Loucy (cell line): ENCODE measurements at regions not wholly inside any gene's neighbourhood (a gene's known extent, or its start where the extent isn't known, plus 50 kb on each side); places are given as distances from the start of the nearest gene placed in this dataset.

Experiments used
- H2AFZ ChIP-seq: fragments of 200-600 bp; sonication (generic); 2 replicates; pipeline ENCODE4 v1.6.0; 2016; ENCODE audit warnings: antibody characterized with exemption, mild to moderate bottlenecking, low read length, moderate library complexity
- H3F3A ChIP-seq: fragments of 200-600 bp; 2 replicates; pipeline ENCODE4 v1.6.0; 2016; ENCODE audit warnings: antibody characterized with exemption, low read depth, mild to moderate bottlenecking
- H3K27me3 ChIP-seq: fragments of 200-600 bp; sonication (generic); 2 replicates; pipeline ENCODE4 v1.6.1; 2014; ENCODE audit warnings: low read length, mild to moderate bottlenecking; ENCODE audit not compliant: insufficient read depth, poor library complexity, severe bottlenecking
- H3K36me3 ChIP-seq: fragments of 200-600 bp; sonication (generic); 2 replicates; pipeline ENCODE4 v1.6.1; 2016; ENCODE audit warnings: low read length; ENCODE audit not compliant: insufficient read depth
- H3K4me1 ChIP-seq: fragments of 200-600 bp; sonication (generic); 2 replicates; pipeline ENCODE4 v1.5.1; 2014; ENCODE audit warnings: low read length, mild to moderate bottlenecking; ENCODE audit not compliant: insufficient read depth, poor library complexity, severe bottlenecking
- H3K4me2 ChIP-seq: fragments of 200-600 bp; sonication (generic); 2 replicates; pipeline ENCODE4 v1.6.0; 2014; ENCODE audit warnings: antibody characterized with exemption, low read length, low read depth, mild to moderate bottlenecking; ENCODE audit not compliant: poor library complexity, severe bottlenecking
- H3K4me3 ChIP-seq: fragments of 200-600 bp; sonication (generic); 2 replicates; pipeline ENCODE4 v1.5.1; 2014; ENCODE audit warnings: low read length, mild to moderate bottlenecking, mixed read lengths; ENCODE audit not compliant: poor library complexity, severe bottlenecking
- H3K79me2 ChIP-seq: fragments of 200-600 bp; sonication (generic); 2 replicates; pipeline ENCODE4 v1.6.1; 2014; ENCODE audit warnings: low read length; ENCODE audit not compliant: insufficient read depth
- H3K9ac ChIP-seq: fragments of 200-600 bp; sonication (generic); 2 replicates; pipeline ENCODE4 v1.6.0; 2014; ENCODE audit warnings: mild to moderate bottlenecking, low read depth, low read length, moderate library complexity; ENCODE audit not compliant: poor library complexity, severe bottlenecking
- H3K9me2 ChIP-seq: fragments of 200-600 bp; sonication (generic); replicated peaks from 2 replicates; pipeline ENCODE4 v1.6.1; 2016; ENCODE audit warnings: low read depth, low read length, mixed read lengths
- H3K9me3 ChIP-seq: fragments of 200-600 bp; sonication (generic); 2 replicates; pipeline ENCODE4 v1.6.1; 2014; ENCODE audit warnings: mild to moderate bottlenecking, antibody characterized with exemption, low read length, low read depth; ENCODE audit not compliant: insufficient read depth
- H4K20me1 ChIP-seq: fragments of 200-600 bp; sonication (generic); 2 replicates; pipeline ENCODE4 v1.6.0; 2014; ENCODE audit warnings: antibody characterized with exemption, low read length, mild to moderate bottlenecking; ENCODE audit not compliant: insufficient read depth, poor library complexity, severe bottlenecking
- EZH2phosphoT487 ChIP-seq: fragments of 200-600 bp; IDR thresholded peaks from 2 replicates; pipeline ENCODE4 v1.6.1; 2018; ENCODE audit warnings: antibody characterized with exemption, mild to moderate bottlenecking, moderate library complexity, borderline replicate concordance
- TF ChIP-seq, protein P1 (sequence below): fragments of 200-600 bp; sonication (generic); conservative IDR thresholded peaks from 2 replicates; pipeline ENCODE4 v1.5.1; 2014; ENCODE audit warnings: mild to moderate bottlenecking, antibody characterized with exemption, low read length

DNA sequence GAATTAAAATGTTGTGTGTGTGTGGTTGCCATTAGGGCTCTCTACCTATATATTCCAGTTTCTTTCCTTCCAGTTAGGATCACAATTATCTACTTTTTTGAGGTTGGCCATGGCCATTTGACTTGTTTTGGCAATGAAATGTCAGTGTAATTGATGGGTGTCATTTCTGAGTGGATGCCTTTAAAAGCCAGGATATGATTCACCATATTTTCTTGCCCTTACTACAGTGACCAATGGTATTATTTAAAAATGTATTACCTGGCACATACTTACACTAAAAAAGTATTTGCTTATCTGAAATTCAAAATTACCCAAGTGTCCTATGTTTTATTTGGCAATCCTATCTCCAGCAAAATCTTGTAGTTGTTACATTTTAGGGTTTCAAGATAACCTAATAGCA lies 258.7 kb upstream of the ACTBL2 start:
- Histone ChIP-seq H3K4me3 (no peak overlapping the region), H3F3A (no peaks in the 10 kb centered on the region), H3K9me2 (no peaks in the 10 kb centered on the region), H3K4me1 (no peaks in the 10 kb centered on the region), H3K27me3 (no peaks in the 10 kb centered on the region), H3K79me2 (no peaks in the 10 kb centered on the region), H3K9ac (no peak overlapping the region), H3K4me2 (no peak overlapping the region), H3K36me3 (no peaks in the 10 kb centered on the region), H3K9me3 (no peaks in the 10 kb centered on the region), H4K20me1 (no peaks in the 10 kb centered on the region), H2AFZ (no peak overlapping the region)
- TF ChIP-seq EZH2phosphoT487, result no peak
- TF ChIP-seq, protein P1, sequence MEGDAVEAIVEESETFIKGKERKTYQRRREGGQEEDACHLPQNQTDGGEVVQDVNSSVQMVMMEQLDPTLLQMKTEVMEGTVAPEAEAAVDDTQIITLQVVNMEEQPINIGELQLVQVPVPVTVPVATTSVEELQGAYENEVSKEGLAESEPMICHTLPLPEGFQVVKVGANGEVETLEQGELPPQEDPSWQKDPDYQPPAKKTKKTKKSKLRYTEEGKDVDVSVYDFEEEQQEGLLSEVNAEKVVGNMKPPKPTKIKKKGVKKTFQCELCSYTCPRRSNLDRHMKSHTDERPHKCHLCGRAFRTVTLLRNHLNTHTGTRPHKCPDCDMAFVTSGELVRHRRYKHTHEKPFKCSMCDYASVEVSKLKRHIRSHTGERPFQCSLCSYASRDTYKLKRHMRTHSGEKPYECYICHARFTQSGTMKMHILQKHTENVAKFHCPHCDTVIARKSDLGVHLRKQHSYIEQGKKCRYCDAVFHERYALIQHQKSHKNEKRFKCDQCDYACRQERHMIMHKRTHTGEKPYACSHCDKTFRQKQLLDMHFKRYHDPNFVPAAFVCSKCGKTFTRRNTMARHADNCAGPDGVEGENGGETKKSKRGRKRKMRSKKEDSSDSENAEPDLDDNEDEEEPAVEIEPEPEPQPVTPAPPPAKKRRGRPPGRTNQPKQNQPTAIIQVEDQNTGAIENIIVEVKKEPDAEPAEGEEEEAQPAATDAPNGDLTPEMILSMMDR, result no peak

DNA sequence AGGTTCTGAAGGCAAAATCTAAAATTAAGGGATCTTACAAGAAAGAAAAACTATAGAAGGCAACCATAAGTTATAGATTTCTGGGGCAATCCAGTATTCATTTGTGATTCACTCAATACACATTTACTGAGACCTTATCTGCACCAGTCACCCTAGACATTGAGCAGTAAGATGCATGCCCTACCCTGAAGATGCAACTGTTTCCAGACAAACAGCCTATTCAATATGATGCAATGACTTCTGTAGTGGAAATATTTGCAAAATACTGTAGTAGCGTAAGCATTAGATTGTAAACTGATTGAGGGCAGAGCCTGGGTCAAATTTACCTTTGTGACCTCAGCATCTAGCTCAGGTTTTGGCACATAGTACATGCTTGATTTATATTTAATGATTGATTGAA lies 256.2 kb upstream of the ACTBL2 start:
- no peak overlapping the region for H3K4me2 ChIP-seq
- H3K9me3 ChIP-seq, result no peaks in the 10 kb centered on the region
- no peaks in the 10 kb centered on the region for H3K36me3 ChIP-seq
- H3K27me3 ChIP-seq, result no peaks in the 10 kb centered on the region
- no peaks in the 10 kb centered on the region for H4K20me1 ChIP-seq
- no peaks in the 10 kb centered on the region for H3K4me1 ChIP-seq
- no peak overlapping the region for H2AFZ ChIP-seq
- H3K79me2 ChIP-seq, result no peaks in the 10 kb centered on the region
- no peaks in the 10 kb centered on the region for H3K9me2 ChIP-seq
- no peaks in the 10 kb centered on the region for H3F3A ChIP-seq
- TF ChIP-seq EZH2phosphoT487, result no peak
- TF ChIP-seq, protein P1, result no peak
- H3K4me3 ChIP-seq, result no peak overlapping the region
- no peak overlapping the region for H3K9ac ChIP-seq

DNA sequence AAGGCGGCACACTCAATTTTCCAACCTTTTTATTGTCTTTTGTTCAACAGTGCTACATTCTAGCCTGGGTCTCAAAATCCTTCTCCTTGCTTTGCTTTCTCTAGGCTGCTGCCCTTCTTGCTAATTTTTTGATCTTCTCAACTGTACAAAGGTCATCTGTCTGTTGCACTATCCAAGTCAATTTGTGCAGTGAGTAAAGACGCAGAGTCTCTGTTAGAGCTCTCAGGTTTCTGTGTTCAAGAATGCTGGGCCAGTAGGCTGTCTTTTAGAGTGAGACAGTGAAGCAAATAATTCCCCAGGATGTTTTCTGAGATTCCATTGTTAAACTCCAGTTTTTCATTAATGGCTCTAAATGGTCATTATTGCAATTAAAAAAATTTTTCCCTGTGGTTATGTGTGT lies 255.7 kb upstream of the ACTBL2 start:
- H3K4me2 ChIP-seq, result no peak overlapping the region
- TF ChIP-seq, protein P1, result no peak
- TF ChIP-seq EZH2phosphoT487, result no peak
- H3K9me3 ChIP-seq, result no peaks in the 10 kb centered on the region

More for the DNA sequence above, 255.7 kb upstream of the ACTBL2 start:
- Histone ChIP-seq H3K27me3 (no peaks in the 10 kb centered on the region), H3K4me1 (no peaks in the 10 kb centered on the region), H4K20me1 (no peaks in the 10 kb centered on the region), H3F3A (no peaks in the 10 kb centered on the region), H3K4me3 (no peak overlapping the region), H3K36me3 (no peaks in the 10 kb centered on the region), H3K79me2 (no peaks in the 10 kb centered on the region), H3K9me2 (no peaks in the 10 kb centered on the region), H2AFZ (no peak overlapping the region), H3K9ac (no peak overlapping the region)
